ENCODE measurements at regions not wholly inside any gene's neighbourhood (a gene's known extent, or its start where the extent isn't known, plus 50 kb on each side); places are given as distances from the start of the nearest gene placed in this dataset.

- no peak overlapping the region for H3K27ac ChIP-seq (ENCODE audit: extremely low read depth, low read depth, low read length)
- no peak overlapping the region for H3K4me3 ChIP-seq (ENCODE audit: low read depth, low read length)
- POLR2A ChIA-PET = no interaction called here
- TF ChIP-seq ZSCAN18 (tag by site-specific recombination; IDR thresholded peaks at IDR 0.05) = no peak
- no peak for TF ChIP-seq PRDM6 (tag by site-specific recombination; IDR thresholded peaks at IDR 0.05)
- no peak for TF ChIP-seq SP3 (tag by site-specific recombination; IDR thresholded peaks at IDR 0.05)
- TF ChIP-seq ZNF768 (tag by site-specific recombination; IDR thresholded peaks at IDR 0.05) = no peak
- TF ChIP-seq ZNF473 (tag by site-specific recombination; IDR thresholded peaks at IDR 0.05) = no peak
- TF ChIP-seq ZNF555 (tag by site-specific recombination; conservative IDR thresholded peaks at IDR 0.05) = no peak
- no peak for TF ChIP-seq ZNF513 (tag by site-specific recombination; IDR thresholded peaks at IDR 0.05)
- TF ChIP-seq ZNF777 (tag by site-specific recombination; IDR thresholded peaks at IDR 0.05; ENCODE audit: borderline replicate concordance) = no peak
- TF ChIP-seq SP2 (tag by site-specific recombination; IDR thresholded peaks at IDR 0.05) = no peak
- no peak for TF ChIP-seq ZNF416 (tag by site-specific recombination; IDR thresholded peaks at IDR 0.05)
- TF ChIP-seq ZNF214 (tag by site-specific recombination; IDR thresholded peaks at IDR 0.05; ENCODE audit: borderline replicate concordance) = no peak
- no peak for TF ChIP-seq SETDB1 (IDR thresholded peaks at IDR 0.05; ENCODE audit: insufficient read length, low read length)
- no peak for TF ChIP-seq ZNF549 (tag by site-specific recombination; IDR thresholded peaks at IDR 0.05)
- TF ChIP-seq ZNF791 (tag by site-specific recombination; IDR thresholded peaks at IDR 0.05) = no peak
- H3K9me3 ChIP-seq (ENCODE audit: control insufficient read depth, insufficient read depth, low read depth, low read length) = no peaks in the 10 kb centered on the region
- H3K36me3 ChIP-seq (ENCODE audit: control insufficient read depth in 2 of 2, insufficient read depth in 1 of 2, low read length in 2 of 2) = no peaks in the 10 kb centered on the region
- no peaks in the 10 kb centered on the region for H3K4me1 ChIP-seq (ENCODE audit: control insufficient read depth, insufficient read depth, low read length)
- CTCF ChIA-PET = no interaction called here
These were observed 317.8 kb upstream of the SPRY2 start for GRCh38 chr13:80658705-80659104.

GRCh38 chr13:80656512-80656904 lies 315.6 kb upstream of the SPRY2 start:
- ChIA-PET POLR2A (no interaction called here), CTCF (no interaction called here)
- no peak overlapping the region for H3K27ac ChIP-seq (ENCODE audit: extremely low read depth, low read depth, low read length)
- no peaks in the 10 kb centered on the region for H3K9me3 ChIP-seq (ENCODE audit: control insufficient read depth, insufficient read depth, low read depth, low read length)
- no peaks in the 10 kb centered on the region for H3K36me3 ChIP-seq (ENCODE audit: control insufficient read depth in 2 of 2, insufficient read depth in 1 of 2, low read length in 2 of 2)
- TF ChIP-seq ZNF449 (tag by site-specific recombination; IDR thresholded peaks at IDR 0.05) (no peak), CTCF (tag by site-specific recombination; IDR thresholded peaks at IDR 0.05) (no peak), ZNF280D (tag by site-specific recombination; IDR thresholded peaks at IDR 0.05) (no peak), ZNF239 (tag by site-specific recombination; IDR thresholded peaks at IDR 0.05) (no peak), ZNF488 (tag by site-specific recombination; IDR thresholded peaks at IDR 0.05) (no peak), ZNF623 (tag by site-specific recombination; IDR thresholded peaks at IDR 0.05) (no peak), ZNF211 (tag by site-specific recombination; IDR thresholded peaks at IDR 0.05; ENCODE audit: low read depth) (no peak), ZNF16 (tag by site-specific recombination; IDR thresholded peaks at IDR 0.05; ENCODE audit: low read depth) (no peak), KLF1 (tag by site-specific recombination; IDR thresholded peaks at IDR 0.05) (no peak)
- no peaks in the 10 kb centered on the region for H3K4me1 ChIP-seq (ENCODE audit: control insufficient read depth, insufficient read depth, low read length)
- H3K4me3 ChIP-seq (ENCODE audit: low read depth, low read length) = no peak overlapping the region
